BE2C (cell line): ENCODE measurements at regions not wholly inside any gene's neighbourhood (a gene's known extent, or its start where the extent isn't known, plus 50 kb on each side); places are given as distances from the start of the nearest gene placed in this dataset.

ENCODE experiments used
- DNase-seq: peaks from one replicate; pipeline ENCODE4 v3.0.0-alpha.2; 2020
- H3K27me3 ChIP-seq: fragments of 250-450 bp; sonication (Bioruptor Pico); 2 replicates; pipeline ENCODE4 v1.5.1; 2020; ENCODE audit warnings: mild to moderate bottlenecking
- H3K36me3 ChIP-seq: fragments of 250-450 bp; sonication (Bioruptor Pico); 2 replicates; pipeline ENCODE4 v1.5.1; 2020; ENCODE audit warnings: mild to moderate bottlenecking
- H3K4me1 ChIP-seq: fragments of 250-450 bp; sonication (Bioruptor Pico); 2 replicates; pipeline ENCODE4 v1.5.1; 2020
- H3K4me3 ChIP-seq: 2 replicates; pipeline ENCODE4 v1.5.1; 2011; ENCODE audit warnings: low read depth, low read length
- H3K9me3 ChIP-seq: fragments of 250-450 bp; sonication (Bioruptor Pico); 2 replicates; pipeline ENCODE4 v1.5.1; 2020
- CTCF ChIP-seq: IDR thresholded peaks from 2 replicates; pipeline ENCODE4 v1.5.1; 2012; ENCODE audit warnings: mild to moderate bottlenecking, low read depth, low read length

DNA sequence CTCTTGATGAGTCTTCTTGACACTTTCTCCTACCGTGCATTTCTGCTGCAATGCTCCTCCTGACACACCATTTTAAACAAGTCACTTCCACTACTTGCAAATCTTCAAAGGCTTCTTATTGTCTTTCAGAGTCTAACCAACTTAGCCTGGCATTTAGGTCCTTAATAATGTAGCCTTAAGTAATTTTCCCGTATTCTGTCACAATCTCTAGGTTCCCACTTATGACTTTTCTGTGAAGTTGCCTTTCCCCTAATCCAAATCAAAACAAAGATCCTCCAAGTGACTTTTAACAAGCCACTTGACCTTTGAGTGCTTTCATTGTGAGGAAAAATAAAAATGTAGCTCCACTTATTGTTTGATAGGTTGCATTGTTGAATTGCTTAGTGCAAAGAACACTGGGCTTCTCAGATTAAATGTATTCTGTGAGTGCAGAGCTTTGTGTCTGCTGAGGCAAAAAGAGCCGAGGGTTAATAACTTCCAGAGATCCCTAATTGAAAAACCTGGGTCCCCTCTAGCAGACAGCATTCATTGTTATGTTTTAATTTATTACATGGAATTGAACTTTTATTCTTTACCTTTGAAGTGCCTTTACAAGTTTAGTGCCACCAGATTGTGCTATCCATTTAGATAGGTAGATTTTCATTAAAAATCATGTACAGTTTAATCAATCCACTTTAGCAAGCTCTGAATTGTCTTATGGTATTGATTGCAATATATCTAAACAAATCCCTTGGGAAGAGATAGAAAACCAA lies 341.7 kb upstream of the TYRP1 start:
- no peak for TF ChIP-seq CTCF
- no peaks in the 10 kb centered on the region for H3K36me3 ChIP-seq
- no peaks in the 10 kb centered on the region for H3K9me3 ChIP-seq
- DNase-seq = no peak
- no peak overlapping the region for H3K4me3 ChIP-seq
- no peaks in the 10 kb centered on the region for H3K4me1 ChIP-seq
- no peaks in the 10 kb centered on the region for H3K27me3 ChIP-seq

DNA sequence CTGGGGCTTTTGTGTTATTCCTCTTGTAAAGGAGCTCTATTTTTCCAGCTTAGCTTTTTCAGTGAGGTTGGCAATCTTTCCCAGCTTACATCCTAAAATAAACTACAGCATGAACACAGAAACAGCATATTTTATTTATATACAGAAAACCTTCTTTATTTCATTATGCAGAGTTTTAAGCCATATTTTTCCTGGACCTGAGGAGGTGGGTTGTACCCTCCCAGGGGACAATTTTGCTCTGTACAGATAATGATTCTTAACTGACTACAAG lies 341.2 kb upstream of the TYRP1 start:
- Histone ChIP-seq H3K36me3 (no peaks in the 10 kb centered on the region), H3K4me3 (no peak overlapping the region), H3K27me3 (no peaks in the 10 kb centered on the region), H3K9me3 (no peaks in the 10 kb centered on the region), H3K4me1 (no peaks in the 10 kb centered on the region)
- TF ChIP-seq CTCF = no peak
- no peak for DNase-seq

GRCh38 chr9:12363439-12363838 lies 329.7 kb upstream of the TYRP1 start:
- DNase-seq = no peak
- H3K9me3 ChIP-seq = no peaks in the 10 kb centered on the region
- TF ChIP-seq CTCF = no peak
- H3K36me3 ChIP-seq = no peaks in the 10 kb centered on the region
- H3K4me1 ChIP-seq = no peaks in the 10 kb centered on the region
- no peaks in the 10 kb centered on the region for H3K27me3 ChIP-seq
- no peak overlapping the region for H3K4me3 ChIP-seq

GRCh38 chr9:12368569-12368968 lies 324.6 kb upstream of the TYRP1 start:
- no peak for DNase-seq
- H3K27me3 ChIP-seq = no peaks in the 10 kb centered on the region
- no peaks in the 10 kb centered on the region for H3K36me3 ChIP-seq
- H3K9me3 ChIP-seq = no peaks in the 10 kb centered on the region
- no peak for TF ChIP-seq CTCF
- no peaks in the 10 kb centered on the region for H3K4me1 ChIP-seq
- no peak overlapping the region for H3K4me3 ChIP-seq

DNA sequence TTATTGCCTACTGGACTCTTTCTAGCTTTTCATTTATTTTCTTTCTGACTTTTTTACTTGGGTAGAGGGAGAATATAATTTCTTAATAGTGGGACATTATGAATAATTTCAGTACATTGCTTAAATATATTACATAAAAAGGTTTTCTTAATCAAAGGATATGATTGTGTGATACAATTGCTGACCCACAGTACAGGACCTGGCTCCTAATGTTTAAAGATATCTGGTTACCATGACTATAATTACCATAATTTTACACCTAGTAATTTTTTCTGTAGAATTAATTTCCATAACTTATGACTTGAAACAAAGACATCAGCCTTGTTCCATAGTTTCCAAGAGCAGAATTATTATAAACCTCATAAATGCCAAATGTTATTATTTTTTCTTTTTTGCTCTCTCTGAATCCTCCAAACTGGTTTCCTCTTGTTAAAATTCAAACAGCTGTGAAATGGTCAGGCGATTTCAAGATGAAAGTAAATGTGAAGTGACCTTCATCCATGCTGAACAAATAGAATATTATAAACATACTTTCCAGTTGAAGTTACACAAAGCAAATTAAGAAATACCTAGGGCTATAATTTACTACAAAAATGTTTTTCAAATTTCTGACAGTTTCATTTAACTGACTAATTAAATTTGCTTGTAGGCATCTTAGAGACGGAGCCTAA lies 301.2 kb upstream of the TYRP1 start:
- Histone ChIP-seq H3K4me3 (no peak overlapping the region), H3K4me1 (no peaks in the 10 kb centered on the region), H3K36me3 (no peaks in the 10 kb centered on the region), H3K9me3 (no peaks in the 10 kb centered on the region), H3K27me3 (no peaks in the 10 kb centered on the region)
- no peak for TF ChIP-seq CTCF
- no peak for DNase-seq

GRCh38 chr9:12394105-12394504 lies 299.1 kb upstream of the TYRP1 start:
- no peak for TF ChIP-seq CTCF
- no peaks in the 10 kb centered on the region for H3K27me3 ChIP-seq
- H3K4me3 ChIP-seq = no peak overlapping the region
- DNase-seq = no peak
- no peaks in the 10 kb centered on the region for H3K36me3 ChIP-seq
- no peaks in the 10 kb centered on the region for H3K4me1 ChIP-seq
- H3K9me3 ChIP-seq = no peaks in the 10 kb centered on the region
